CD4-positive, alpha-beta T cell treated with Interleukin-17A for 4 hours (primary cell): ENCODE measurements at regions not wholly inside any gene's neighbourhood (a gene's known extent, or its start where the extent isn't known, plus 50 kb on each side); places are given as distances from the start of the nearest gene placed in this dataset.

Experiments
- DNase-seq: peaks from one replicate; pipeline ENCODE4 v3.0.0-alpha.2; 2020; ENCODE audit warnings: mixed read lengths

DNA sequence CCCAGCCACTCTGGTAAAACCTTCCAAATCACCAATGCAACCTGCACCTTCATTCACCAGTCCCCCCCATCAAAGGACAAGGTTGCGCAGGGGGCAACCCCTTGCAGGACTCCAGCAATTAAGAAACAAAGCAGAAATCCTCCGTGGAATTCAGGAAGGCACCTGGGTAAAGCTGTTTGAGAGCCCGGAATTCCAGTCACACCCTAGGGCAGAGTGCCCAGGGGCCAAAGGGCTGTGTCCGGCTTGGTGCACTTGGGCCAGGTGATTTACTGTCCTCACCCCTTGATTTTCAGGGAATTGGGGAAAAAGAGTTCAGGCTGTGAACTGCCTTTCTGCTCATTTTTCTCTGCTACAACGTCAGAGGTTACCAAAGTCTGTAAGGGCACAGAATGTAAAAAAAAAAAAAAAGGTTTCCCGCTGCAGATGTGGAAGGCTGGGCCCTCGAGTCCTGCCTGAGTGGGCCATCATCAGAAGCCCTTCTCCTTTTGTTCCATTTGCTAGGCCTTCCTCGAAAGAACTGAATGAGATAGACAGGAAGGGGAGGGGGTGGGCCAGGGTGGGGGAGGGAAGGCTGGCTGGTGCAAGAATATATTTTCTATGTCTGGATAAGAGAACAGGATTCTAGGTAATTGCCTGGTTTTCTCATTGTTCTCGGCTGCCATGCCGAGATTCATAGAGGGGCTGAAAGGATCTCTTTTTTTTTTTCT is 266.5 kb upstream of the PSMD7 start:
- no peak for DNase-seq

- no peak for DNase-seq
These were observed 267.4 kb upstream of the PSMD7 start for GRCh38 chr16:74029115-74029792.

DNA sequence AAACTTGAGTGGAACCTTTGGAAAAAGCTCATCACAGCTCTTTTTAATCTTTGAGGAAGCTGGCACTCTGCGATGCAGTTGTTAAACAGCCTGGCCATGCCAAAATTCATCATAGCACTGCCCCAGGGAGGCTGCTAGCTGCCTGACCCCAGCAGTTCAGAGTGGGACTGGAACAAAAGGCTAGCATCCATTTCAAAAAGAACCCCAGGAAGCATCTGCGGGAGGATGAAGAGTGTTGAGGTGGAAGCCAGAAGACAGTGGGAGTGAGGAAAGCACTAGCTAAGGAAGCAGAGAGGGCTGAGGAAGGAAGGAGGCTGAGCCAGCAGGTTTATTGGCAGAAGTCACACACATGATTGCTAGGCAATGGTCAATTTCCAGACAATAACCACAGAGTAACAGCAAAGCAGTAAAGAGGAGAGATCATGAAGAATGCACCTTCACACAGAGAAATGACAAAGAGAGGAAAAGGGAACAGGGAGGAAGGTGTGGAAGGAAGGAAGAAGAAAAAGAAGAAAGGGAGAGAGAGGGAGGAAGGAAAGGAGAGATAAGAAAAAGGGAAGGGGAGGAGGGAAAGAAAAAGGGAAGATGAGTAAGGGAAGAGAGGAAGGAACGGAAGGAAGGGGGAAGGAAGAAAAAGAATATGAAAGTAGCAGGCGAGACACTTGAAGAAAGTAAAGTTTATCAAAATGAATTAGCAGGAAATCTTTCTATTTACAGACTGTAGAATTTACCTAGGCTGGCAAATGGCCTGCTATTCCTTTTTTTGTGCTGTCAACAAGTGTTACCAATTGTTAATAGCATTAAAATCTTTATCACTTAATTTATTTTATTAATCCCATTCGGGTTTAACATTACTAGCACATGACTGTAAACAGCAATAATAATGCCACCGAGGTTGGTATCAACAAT is 270.0 kb upstream of the PSMD7 start:
- DNase-seq = no peak

- no peak for DNase-seq
These were observed 271.7 kb upstream of the PSMD7 start for GRCh38 chr16:74024953-74025352.

DNA sequence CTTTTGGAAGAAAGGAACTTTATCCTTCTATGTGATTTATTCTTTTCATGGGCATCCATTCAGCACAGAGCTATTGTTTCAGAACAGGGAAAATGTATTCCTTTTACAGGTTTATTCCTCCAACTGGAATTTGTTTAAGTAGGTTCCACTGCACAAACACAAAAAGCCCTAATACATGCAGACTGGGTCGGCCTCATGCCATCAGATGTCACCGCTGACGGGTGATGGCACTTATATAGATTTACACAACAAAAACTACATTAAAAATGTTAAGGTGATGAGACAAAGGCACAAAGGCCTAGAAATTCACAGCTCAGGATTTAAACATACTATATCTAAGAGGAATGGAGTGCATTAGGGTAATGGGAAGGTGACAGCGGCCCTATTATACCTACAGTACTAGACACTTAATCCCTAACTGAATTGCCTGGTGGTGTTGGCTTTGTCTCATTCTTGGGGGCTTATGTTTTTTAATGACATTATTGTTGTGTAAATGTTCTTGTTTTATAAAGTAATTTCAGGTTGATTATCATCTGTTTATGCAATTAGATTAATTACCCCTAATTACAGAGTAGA is 276.4 kb upstream of the PSMD7 start:
- DNase-seq = no peak

DNA sequence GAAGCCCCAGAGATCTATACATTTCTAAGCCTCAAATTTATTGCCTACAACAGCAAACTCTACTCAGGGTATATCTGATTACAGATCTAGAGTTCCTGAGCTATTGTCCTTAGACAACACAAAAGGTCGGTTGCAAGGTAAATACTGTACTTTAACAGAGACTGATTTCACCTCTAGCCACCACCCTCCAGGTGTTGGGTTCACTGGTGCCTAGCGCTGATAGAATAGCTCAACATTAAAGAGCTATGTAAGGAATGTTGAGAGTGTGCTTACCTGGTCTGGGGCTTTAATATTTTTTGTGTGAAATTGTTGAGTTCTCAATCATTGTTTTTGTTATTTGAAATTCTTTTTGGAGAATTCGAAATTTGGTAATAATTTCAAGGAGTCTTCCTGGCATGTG is 277.0 kb upstream of the PSMD7 start:
- no peak for DNase-seq

- no peak for DNase-seq
These were observed 280.7 kb upstream of the PSMD7 start for GRCh38 chr16:74015953-74016352.

- DNase-seq = no peak
These were observed 297.9 kb upstream of the PSMD7 start for GRCh38 chr16:73998707-73999106.

DNA sequence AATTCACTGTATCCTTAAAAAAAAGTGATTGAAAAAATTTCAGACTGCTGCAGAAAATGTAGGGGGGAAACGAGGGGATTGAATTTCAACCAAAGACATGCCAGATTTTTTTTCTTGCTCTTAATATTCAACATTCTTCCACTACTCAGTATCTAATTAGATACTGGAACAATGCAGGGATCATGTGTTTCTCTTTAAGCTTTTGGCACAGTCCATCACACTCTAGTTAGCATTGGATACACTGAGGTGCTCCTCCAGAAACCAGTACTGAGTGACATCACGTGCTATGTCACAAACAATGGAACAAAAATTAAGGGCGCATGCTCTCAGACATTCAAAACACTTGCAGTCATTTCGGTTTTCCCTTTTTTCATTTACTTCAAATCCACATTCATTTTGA is 298.6 kb upstream of the PSMD7 start:
- no peak for DNase-seq

DNA sequence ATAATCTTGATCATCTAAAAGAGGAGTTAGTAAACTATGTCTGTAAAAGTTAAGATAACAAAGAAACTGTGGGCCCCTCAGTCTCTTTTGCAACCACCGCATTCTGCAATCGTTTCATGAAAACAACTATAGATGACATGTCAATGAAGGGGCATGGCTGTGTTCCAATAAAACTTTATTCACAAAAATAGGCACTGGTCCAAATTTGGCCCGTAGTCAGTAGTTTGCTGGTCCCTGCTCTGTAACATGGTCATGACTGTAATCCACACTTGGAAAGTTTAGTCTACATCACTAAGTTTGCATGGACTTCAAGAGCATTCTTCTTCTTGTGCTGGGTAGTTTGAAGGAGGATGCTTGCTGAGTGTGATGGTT is 299.3 kb upstream of the PSMD7 start:
- no peak for DNase-seq

- DNase-seq = no peak
These were observed 299.8 kb upstream of the PSMD7 start for GRCh38 chr16:73996624-73997339.

GRCh38 chr16:73993878-73994277 is 302.7 kb upstream of the PSMD7 start:
- DNase-seq = no peak

- no peak for DNase-seq
These were observed 318.2 kb upstream of the PSMD7 start for GRCh38 chr16:73978407-73978784.

DNA sequence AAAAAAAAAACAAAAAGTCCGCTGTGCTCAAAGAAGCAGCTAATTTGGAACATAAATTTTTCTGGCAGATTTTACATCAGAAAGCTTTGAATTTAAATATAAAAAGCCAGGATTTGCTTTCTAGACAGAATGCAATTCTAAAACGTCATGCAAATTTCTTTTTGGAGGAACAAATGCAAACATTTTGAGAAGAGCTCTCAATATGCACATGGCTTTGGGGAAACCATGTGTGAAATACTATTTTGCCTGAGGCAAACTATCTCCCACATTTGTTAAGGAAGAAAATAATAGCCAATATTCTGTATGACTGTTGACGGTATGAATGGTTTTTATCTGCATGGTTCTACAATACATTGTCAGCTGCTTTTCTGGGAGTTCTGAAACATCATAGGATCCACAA is 320.0 kb upstream of the PSMD7 start:
- DNase-seq = no peak

- no peak for DNase-seq
These were observed 323.4 kb upstream of the PSMD7 start for GRCh38 chr16:73973174-73973573.

GRCh38 chr16:73966851-73967250 is 329.8 kb upstream of the PSMD7 start:
- DNase-seq = no peak

DNA sequence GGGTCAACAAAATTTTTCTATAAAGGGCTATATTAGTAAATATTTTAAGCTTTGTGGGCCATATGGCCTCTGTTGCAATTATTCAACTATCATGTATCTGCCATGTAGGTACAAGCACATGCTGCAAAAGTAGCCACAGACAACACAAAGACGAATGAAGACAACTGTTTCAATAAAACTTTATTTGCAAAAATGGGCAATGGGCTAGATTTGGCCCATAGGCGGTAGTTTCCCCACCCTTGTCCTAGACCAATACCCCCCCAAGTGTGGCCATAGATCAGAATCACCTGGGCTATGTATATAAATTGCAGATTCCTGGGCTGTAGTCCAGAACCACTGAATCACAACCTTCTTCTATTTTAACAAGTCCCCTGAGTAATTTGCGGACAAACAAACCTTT is 331.0 kb upstream of the PSMD7 start:
- no peak for DNase-seq

GRCh38 chr16:73956587-73957494 is 339.8 kb upstream of the PSMD7 start:
- peak; percentile 10 for DNase-seq

GRCh38 chr16:73955702-73956101 is 340.9 kb upstream of the PSMD7 start:
- DNase-seq = no peak

DNA sequence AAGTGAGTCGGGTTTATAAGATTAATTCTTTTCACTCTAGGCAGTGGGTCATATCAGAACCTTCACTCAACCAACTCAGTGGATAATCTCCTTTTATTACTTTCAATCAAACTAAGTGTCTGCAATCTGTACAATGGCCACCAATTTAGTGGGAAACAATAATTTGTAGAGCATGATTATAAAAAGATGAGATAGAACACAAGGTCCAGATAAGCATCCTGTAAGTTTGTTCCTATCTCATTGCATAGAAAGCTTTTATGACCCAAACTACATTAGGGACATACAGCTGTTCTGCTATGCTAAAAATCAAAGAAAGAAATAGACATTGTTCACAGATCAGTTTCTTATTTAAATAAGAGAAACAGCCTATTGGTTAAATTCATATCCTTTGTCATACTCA is 341.4 kb upstream of the PSMD7 start:
- no peak for DNase-seq

DNA sequence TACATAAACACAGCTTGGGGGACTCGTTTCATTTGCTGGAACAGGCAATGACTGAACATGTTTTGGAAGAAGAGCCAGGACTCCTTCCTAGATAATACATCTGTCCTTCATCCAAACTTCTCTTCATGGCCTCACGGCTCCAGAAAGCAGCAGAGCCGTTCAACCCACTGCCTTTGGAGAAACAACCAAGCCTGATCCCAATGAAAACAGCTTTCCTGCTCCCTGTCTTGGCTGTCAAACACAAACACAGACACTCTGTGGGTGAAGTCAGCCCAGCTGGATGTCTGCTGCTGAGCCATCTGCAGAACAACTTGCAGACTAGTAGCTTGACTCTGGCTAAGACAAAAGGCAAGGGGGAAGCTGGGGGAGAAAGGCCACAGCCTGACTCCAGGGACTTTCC is 345.1 kb upstream of the PSMD7 start:
- DNase-seq = no peak
